GM19023 (cell line): ENCODE measurements at regions not wholly inside any gene's neighbourhood (a gene's known extent, or its start where the extent isn't known, plus 50 kb on each side); places are given as distances from the start of the nearest gene placed in this dataset.
A peak's percentile ranks its signal among the peaks of the same experiment; 100 is the strongest.
"Not testable (repeated sequence)": the region's sequence is repeated elsewhere in the genome, so short reads cannot be mapped to it uniquely, and the experiment has no call there.

Source experiments
- ATAC-seq: cut with Tn5 transposase; IDR thresholded peaks from one replicate; pipeline ENCODE4 v1.9.1; 2021; ENCODE audit warnings: mild to moderate bottlenecking, moderate library complexity; ENCODE audit not compliant: unreplicated experiment

GRCh38 chr9:117649126-117649525 is 55.1 kb upstream of the TLR4 start:
- no peak for ATAC-seq

DNA sequence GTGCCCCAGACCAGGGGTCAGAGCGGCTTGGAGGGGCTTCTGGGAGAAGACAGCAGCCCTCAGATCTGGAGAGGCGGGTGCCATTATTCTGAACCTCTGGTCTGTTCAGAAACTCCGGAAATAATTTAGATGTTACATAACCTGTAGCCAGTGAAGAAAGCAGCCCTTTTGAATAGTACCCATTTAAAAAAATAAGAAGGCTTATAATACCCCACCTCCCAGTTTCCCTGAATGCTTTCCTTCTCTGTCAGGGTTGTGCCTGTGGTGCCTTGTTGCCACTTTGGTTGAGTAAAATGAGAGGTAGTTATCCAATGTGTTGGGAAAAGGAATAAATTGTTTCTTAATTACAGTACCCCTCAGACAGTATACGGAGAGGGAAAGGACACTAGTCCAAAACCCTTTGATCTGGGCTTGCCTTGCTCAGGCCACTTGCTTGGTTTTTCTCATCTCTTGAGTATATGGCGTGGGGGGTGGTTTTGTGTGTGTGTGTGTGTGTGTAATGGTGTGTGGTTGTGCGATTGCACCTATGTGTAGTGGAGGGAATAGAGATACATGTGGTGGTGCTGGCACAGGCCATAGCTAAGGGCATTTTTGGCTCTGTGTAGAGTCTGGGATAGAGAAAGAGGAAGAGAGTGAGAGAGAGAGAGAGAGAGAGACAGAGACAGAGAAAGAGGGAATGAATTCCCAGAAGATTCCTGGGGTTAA is 59.1 kb upstream of the TLR4 start:
- ATAC-seq = peak; percentile 18

- peak; percentile 87 for ATAC-seq
These were observed 59.9 kb upstream of the TLR4 start for GRCh38 chr9:117644133-117644931.

GRCh38 chr9:117643288-117643654 is 60.9 kb upstream of the TLR4 start:
- ATAC-seq = no peak

GRCh38 chr9:117642571-117643287 is 61.5 kb upstream of the TLR4 start:
- not testable (repeated sequence) for ATAC-seq

GRCh38 chr9:117636681-117637080 is 67.5 kb upstream of the TLR4 start:
- ATAC-seq = no peak

GRCh38 chr9:117625154-117625553 is 79.0 kb upstream of the TLR4 start:
- no peak for ATAC-seq

DNA sequence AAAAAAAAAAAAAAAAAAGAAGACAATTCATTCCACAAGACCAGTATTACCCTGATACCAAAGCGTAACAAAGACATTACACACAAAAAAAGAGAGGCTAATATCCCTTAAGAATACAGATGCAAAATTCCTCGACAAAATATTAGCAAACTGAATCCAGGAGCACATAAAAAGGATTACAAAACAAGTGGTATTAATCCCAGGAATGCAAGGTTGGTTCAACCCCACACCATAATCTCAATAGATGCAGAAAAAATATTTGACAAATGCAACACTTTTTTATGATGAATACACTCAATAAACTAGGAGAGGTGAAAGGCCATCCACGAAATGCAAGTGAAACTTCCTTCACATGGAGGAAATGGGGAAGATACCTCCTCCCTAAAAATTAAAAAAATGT is 80.1 kb upstream of the TLR4 start:
- no peak for ATAC-seq

DNA sequence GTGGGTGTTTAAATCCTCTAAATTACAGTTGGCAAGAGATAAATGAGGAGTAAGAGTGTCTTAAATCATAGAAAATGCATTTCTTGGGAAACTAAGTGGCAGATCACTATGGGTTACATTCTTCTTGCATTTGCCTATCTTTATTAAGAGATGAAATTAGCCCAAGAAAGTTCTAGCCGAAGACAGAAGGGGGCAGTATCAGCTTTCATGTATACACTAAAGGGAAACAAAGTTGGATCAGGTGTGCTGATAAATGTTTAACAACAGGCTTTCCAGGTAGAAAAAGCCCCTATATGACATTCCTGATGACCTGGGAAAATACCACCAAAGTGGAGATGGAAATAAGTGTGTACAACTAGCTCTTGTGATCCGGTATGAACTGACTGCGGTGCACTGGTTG is 81.9 kb upstream of the TLR4 start:
- ATAC-seq = no peak

DNA sequence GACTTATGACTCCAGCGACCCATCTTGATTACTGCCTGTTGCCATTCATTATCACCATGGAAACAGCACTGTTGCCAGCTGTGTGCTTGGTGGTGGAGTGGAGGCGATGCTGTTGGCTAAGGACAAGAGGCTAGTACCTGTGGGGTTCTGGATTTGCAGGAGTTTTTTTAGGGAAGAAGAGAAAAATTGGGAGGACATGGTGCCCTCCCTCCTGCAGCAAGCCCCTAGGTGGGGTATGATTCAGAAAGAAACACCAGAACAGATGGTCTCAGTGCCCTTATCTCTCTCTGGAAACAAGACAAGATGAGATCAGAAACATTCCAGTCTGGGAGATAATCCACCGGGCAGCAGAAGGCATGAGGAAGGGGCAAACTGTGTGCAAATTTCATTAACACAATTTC is 87.8 kb upstream of the TLR4 start:
- ATAC-seq = no peak

DNA sequence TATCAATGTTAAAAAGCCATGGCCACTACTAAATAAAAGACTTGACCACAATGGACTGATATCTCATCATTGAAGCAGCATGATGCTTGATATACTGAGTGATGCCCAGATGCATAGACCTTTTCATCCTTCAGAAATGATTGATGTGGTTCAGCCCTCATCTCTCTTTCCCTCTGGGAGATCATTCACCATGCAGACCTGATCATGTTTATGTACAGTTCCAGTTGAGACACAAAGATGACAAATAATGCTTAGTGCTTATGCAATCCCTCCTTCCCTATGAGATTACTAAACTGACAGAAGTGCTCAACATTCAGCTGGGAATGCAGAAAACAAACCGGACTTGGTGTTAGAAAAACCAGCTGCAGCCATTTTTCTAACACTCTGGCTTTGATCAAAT is 91.9 kb upstream of the TLR4 start:
- ATAC-seq = no peak

GRCh38 chr9:117597977-117598376 is 106.2 kb upstream of the TLR4 start:
- ATAC-seq = no peak

DNA sequence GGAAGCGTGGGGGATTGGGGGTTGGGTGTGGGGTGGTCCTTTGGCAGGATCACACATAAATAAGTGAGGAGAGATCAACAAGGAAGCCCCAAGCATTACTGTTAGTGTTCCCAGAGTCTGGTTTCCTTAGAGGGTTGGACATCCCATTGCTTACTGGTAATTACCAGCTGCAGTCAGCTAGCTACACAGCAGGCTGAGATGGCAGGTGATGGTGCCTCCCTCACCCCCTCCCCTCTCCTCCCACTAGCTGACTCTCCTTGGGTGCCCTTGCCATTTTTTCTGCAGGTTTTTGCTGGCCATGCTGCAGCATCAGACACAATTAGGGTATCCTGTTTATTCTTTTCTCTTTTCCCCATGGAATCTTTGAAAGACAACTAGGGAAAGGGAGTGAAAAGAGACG is 107.5 kb upstream of the TLR4 start:
- no peak for ATAC-seq

- no peak for ATAC-seq
These were observed 108.6 kb upstream of the TLR4 start for GRCh38 chr9:117595650-117596049.

DNA sequence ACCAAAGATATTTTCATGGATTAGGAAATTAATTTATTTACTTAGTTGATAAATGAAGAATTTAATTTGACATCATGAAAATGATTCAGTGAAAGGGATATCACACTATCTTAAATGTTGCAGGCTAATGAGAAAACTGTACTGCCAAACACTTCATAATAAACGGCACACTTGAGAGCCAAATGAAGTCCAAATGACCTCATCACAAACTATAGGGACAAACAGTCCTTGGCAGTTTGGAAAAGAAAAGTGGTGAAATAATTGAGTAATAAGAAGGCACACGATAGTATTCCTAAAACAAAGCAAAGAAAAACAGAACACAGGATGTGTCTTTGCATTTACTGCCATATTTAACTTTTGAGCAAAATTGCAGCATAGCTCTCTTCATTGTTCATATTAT is 116.9 kb upstream of the TLR4 start:
- no peak for ATAC-seq

DNA sequence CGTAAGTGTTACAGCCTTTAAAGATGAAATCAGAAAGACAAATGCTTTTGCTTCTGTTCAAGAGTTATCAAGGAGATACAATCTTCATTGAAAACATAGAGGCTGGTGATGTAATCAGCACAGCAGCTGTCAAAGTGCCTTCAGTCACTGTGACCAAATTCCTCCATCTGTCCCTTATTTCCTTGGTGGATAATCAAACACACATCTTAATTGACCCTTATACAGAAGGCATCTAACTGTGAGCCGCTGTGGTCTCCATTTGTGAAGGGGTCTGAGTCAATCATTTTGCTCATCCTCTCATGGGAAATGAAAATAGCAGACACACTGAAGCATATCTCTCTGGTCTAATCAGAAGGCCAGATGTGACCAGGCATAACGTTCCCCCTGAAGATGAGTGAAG is 130.1 kb upstream of the TLR4 start:
- ATAC-seq = no peak

- no peak for ATAC-seq
These were observed 139.4 kb upstream of the TLR4 start for GRCh38 chr9:117564839-117565238.

DNA sequence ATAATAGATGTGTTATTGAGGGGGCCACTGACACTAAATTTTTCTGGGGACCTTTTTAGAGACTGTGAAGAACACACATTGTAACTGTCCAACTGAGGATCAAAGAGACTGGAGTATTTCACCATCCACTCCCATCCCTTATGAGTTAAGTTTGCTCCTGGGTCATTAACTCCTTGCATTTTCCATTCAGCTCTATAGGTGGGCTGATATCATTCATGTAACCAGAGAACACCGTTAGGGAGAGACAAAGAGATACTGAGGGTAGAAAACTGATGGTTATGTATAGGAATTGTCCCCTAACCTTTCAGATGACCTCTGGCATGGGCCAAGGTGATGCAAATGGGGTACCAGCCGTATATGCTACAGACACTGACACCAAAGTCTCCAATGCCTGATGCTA is 142.4 kb upstream of the TLR4 start:
- ATAC-seq = no peak

DNA sequence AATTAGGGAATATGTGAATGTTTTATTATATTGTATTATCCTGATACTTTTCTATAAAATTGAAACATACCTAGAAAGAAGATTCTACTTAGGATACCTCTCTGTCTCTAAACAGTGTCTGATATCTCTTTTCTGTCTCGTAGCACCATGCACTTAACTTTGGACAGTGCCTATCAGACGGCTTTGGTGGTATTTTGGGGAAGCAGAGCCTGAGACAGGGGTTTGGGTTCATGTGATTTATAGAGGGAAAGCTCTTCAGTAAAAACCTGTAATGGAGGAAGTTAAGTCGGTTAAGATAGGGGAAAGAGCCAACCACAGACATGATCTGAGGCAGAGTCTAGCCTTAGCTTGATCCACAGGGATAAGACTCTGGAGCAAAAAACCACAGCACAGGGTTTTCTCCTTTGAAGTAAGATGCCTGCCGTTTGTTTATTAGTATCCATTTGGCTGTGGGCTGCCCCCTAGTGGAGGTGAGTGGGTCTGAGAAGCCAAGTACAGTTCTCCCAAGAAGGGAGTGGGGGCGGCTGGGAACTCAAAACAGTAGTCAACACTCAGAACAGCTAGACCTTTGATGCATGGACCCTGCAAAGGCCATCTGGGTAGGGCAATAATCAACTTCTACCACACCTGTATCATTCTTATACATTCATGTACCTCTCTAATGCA is 141.2 kb upstream of the ASTN2 start:
- no peak for ATAC-seq

GRCh38 chr9:117552811-117553210 is 138.0 kb upstream of the ASTN2 start:
- ATAC-seq = no peak

DNA sequence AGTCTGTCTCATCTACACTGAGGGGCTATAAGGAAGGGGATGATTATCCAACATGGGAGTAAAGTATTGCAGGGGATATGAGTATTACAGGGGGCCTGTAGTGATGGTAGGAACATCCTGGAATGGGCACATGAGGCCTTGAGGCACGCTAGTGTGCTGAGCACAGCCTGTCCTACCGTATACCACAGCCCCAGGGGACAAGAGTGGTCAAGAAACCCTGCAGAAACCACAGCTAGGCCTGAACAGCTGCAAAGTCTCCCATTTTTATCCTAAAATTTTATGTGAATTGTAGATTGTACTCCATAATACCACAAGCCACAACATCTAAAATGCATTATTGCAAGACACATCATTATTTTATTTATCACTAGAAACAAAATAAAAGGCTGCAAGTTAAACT is 136.3 kb upstream of the ASTN2 start:
- no peak for ATAC-seq
